ENCODE measurements at regions not wholly inside any gene's neighbourhood (a gene's known extent, or its start where the extent isn't known, plus 50 kb on each side); places are given as distances from the start of the nearest gene placed in this dataset.

GRCh38 chr16:66146798-66147197 is 219.7 kb upstream of the CDH5 start (continued):
- TF ChIP-seq CEBPB (IDR thresholded peaks at IDR 0.05; ENCODE audit: low read depth), result no peak
- TF ChIP-seq ELF1 (IDR thresholded peaks at IDR 0.05; ENCODE audit: borderline replicate concordance, low read depth), result no peak

- no peak overlapping the region for H3K4me2 ChIP-seq (ENCODE audit: low read length)
- RAD21 ChIA-PET (ENCODE audit: low non-redundant PET in 1 of 2, low total read pairs in 2 of 2, uncharacterized antibody in 2 of 2, unreplicated experiment in 2 of 2), result no interaction called here
- no peaks in the 10 kb centered on the region for H3K9me3 ChIP-seq (ENCODE audit: control insufficient read depth in 1 of 2, insufficient read depth in 1 of 2, low read depth in 1 of 2, low read length in 2 of 2)
- no peaks in the 10 kb centered on the region for H3K79me2 ChIP-seq (ENCODE audit: insufficient read depth, low read length)
- intact Hi-C loops (cut with micrococcal nuclease), result no loop called here
- peaks cover 44% of the 10 kb centered on the region for H3K27me3 ChIP-seq (ENCODE audit: insufficient read depth, low read length)
- TF ChIP-seq FOSL1 (IDR thresholded peaks at IDR 0.05; ENCODE audit: low read depth) (no peak), MAX (IDR thresholded peaks at IDR 0.05) (no peak), CBX3 (IDR thresholded peaks at IDR 0.05; ENCODE audit: low read depth) (no peak), ZNF274 (IDR thresholded peaks at IDR 0.05; ENCODE audit: low read depth, low read length) (no peak)
- no peak overlapping the region for H3K9ac ChIP-seq (ENCODE audit: low read length)
- H3K9me2 ChIP-seq (ENCODE audit: insufficient read depth), result no peaks in the 10 kb centered on the region
- no peaks in the 10 kb centered on the region for H4K20me1 ChIP-seq (ENCODE audit: insufficient read depth)
- CTCF ChIA-PET, result no interaction called here
- no peak for DNase-seq (ENCODE audit: low read depth, low spot score)
- no peak overlapping the region for H3K27ac ChIP-seq (ENCODE audit: low read depth, low read length)
- no TSS peak for BruUV-seq (replicated peaks)
- no peaks in the 10 kb centered on the region for H3K36me3 ChIP-seq (ENCODE audit: control insufficient read depth in 1 of 2, insufficient read depth in 2 of 2, low read length in 2 of 2)
- H2AFZ ChIP-seq (ENCODE audit: low read depth, low read length, poor library complexity, severe bottlenecking), result no peak overlapping the region
- POLR2A ChIA-PET, result no interaction called here
- no peak for ATAC-seq
- no peak overlapping the region for H3K4me3 ChIP-seq (replicated peaks in 1 of 2; ENCODE audit: low read depth in 1 of 2, low read length in 2 of 2)
- no peaks in the 10 kb centered on the region for H3K4me1 ChIP-seq (ENCODE audit: control insufficient read depth in 1 of 2, insufficient read depth in 2 of 2, low read length in 2 of 2)
Measured at GRCh38 chr16:66144641-66145040, 221.8 kb upstream of the CDH5 start.

GRCh38 chr16:66143415-66143814 is 223.1 kb upstream of the CDH5 start:
- no peak for ATAC-seq

More at GRCh38 chr16:66143415-66143814, 223.1 kb upstream of the CDH5 start:
- POLR2A ChIA-PET, result no interaction called here
- H4K20me1 ChIP-seq (ENCODE audit: insufficient read depth), result no peaks in the 10 kb centered on the region
- no peak overlapping the region for H2AFZ ChIP-seq (ENCODE audit: low read depth, low read length, poor library complexity, severe bottlenecking)
- H3K79me2 ChIP-seq (ENCODE audit: insufficient read depth, low read length), result no peaks in the 10 kb centered on the region
- H3K4me2 ChIP-seq (ENCODE audit: low read length), result no peak overlapping the region
- no peak overlapping the region for H3K9ac ChIP-seq (ENCODE audit: low read length)
- DNase-seq (ENCODE audit: low read depth, low spot score), result no peak
- no TSS peak for BruUV-seq (replicated peaks)
- H3K9me2 ChIP-seq (ENCODE audit: insufficient read depth), result no peaks in the 10 kb centered on the region
- H3K36me3 ChIP-seq (ENCODE audit: control insufficient read depth in 1 of 2, insufficient read depth in 2 of 2, low read length in 2 of 2), result no peaks in the 10 kb centered on the region
- CTCF ChIA-PET, result no interaction called here
- RAD21 ChIA-PET (ENCODE audit: low non-redundant PET in 1 of 2, low total read pairs in 2 of 2, uncharacterized antibody in 2 of 2, unreplicated experiment in 2 of 2), result no interaction called here
- H3K9me3 ChIP-seq (ENCODE audit: control insufficient read depth in 1 of 2, insufficient read depth in 1 of 2, low read depth in 1 of 2, low read length in 2 of 2), result no peaks in the 10 kb centered on the region
- no peak overlapping the region for H3K4me3 ChIP-seq (replicated peaks in 1 of 2; ENCODE audit: low read depth in 1 of 2, low read length in 2 of 2)
- no peaks in the 10 kb centered on the region for H3K4me1 ChIP-seq (ENCODE audit: control insufficient read depth in 1 of 2, insufficient read depth in 2 of 2, low read length in 2 of 2)
- H3K27ac ChIP-seq (ENCODE audit: low read depth, low read length), result no peak overlapping the region
- TF ChIP-seq CBX3 (IDR thresholded peaks at IDR 0.05; ENCODE audit: low read depth) (no peak), POLR2AphosphoS5 (IDR thresholded peaks at IDR 0.05; ENCODE audit: low read depth, low read length) (no peak), ZBTB33 (IDR thresholded peaks at IDR 0.05; ENCODE audit: extremely low read depth, insufficient replicate concordance, low read length) (no peak), SIN3A (IDR thresholded peaks at IDR 0.05; ENCODE audit: low read depth) (no peak), CEBPB (IDR thresholded peaks at IDR 0.05; ENCODE audit: low read depth) (no peak), ZFX (IDR thresholded peaks at IDR 0.05) (no peak), SRF (IDR thresholded peaks at IDR 0.05; ENCODE audit: low read depth) (no peak)
- intact Hi-C loops (cut with micrococcal nuclease), result no loop called here
- peaks cover 43% of the 10 kb centered on the region for H3K27me3 ChIP-seq (ENCODE audit: insufficient read depth, low read length)
